Lower leg skin (tissue), 3 donors: ENCODE measurements at regions not wholly inside any gene's neighbourhood (a gene's known extent, or its start where the extent isn't known, plus 50 kb on each side); places are given as distances from the start of the nearest gene placed in this dataset.

ENCODE experiments used
- CTCF ChIP-seq, 3 donors: fragments of 450-650 bp; IDR thresholded peaks; one replicate each; pipeline ENCODE4 v1.5.1; 2016; ENCODE audit warnings: antibody characterized with exemption in 3 of 3, mild to moderate bottlenecking in 3 of 3, moderate library complexity in 2 of 3
- POLR2A ChIP-seq, 2 donors: fragments of 450-650 bp; IDR thresholded peaks; one replicate each; pipeline ENCODE4 v1.6.1; 2016 to 2017; ENCODE audit warnings: antibody characterized with exemption in 2 of 2, mild to moderate bottlenecking in 1 of 2, moderate library complexity in 1 of 2

- TF ChIP-seq CTCF (IDR thresholded peaks at IDR 0.05) (no peak), POLR2A (IDR thresholded peaks at IDR 0.05) (no peak)
These were observed 329.3 kb upstream of the NR5A2 start for GRCh38 chr1:199698222-199698621.
